ENCODE measurements at regions not wholly inside any gene's neighbourhood (a gene's known extent, or its start where the extent isn't known, plus 50 kb on each side); places are given as distances from the start of the nearest gene placed in this dataset.

DNA sequence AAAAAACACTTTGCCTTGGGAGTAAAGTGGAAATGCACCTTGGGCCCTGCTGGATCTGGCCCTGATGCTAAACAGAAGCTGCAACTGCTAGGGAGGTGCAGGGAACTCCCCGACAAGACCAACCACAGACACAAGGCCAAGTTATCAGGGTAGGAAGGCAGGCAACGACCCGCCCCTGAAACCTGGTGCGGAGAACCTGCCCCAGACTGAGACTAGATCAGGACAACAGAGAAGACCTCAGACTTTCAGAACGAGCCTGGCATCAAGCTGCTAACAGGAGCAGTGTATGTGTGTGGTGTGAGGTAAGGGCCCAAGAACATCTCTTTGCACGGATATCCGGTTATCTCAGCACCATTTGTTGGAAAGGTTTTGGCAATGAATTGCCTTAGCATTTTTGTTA lies 233.7 kb upstream of the RTL1 start:
- H3K4me1 ChIP-seq (ENCODE audit: insufficient read depth, low read length): no peaks in the 10 kb centered on the region
- H3K36me3 ChIP-seq (ENCODE audit: insufficient read depth, low read length): no peaks in the 10 kb centered on the region
- H3K27ac ChIP-seq (ENCODE audit: low read depth, low read length): no peak overlapping the region
- H3K9me3 ChIP-seq (ENCODE audit: low read length): no peaks in the 10 kb centered on the region
- H3K4me3 ChIP-seq (ENCODE audit: low read depth in 1 of 2, low read length in 2 of 2): no peak overlapping the region
- no peak overlapping the region for H3K9ac ChIP-seq (ENCODE audit: low read length)
- H3K27me3 ChIP-seq (ENCODE audit: control insufficient read depth in 1 of 2, insufficient read depth in 2 of 2, low read length in 2 of 2): no peaks in the 10 kb centered on the region

DNA sequence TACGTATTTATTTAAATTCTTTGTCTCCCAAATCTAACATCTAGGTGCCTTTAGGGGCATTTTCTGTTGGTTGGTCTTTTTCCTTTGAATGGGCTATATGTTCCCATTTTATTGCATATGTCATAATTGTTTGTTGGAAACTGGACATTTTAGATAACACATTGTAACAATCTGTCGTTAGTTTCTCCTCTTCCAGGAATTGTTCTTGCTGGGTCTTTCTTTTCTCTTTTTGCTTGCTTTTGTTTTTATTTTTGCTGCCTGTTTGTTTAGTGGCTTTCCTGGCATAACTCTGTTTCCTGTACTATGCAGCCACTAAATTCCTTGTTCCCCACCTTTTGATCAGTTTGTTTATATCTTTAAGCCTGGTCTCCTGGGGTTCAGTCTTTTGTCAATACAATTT lies 244.3 kb upstream of the RTL1 start:
- Histone ChIP-seq H3K9ac (ENCODE audit: low read length) (no peak overlapping the region), H3K4me3 (ENCODE audit: low read depth in 1 of 2, low read length in 2 of 2) (no peak overlapping the region), H3K9me3 (ENCODE audit: low read length) (no peaks in the 10 kb centered on the region), H3K36me3 (ENCODE audit: insufficient read depth, low read length) (no peaks in the 10 kb centered on the region), H3K27ac (ENCODE audit: low read depth, low read length) (no peak overlapping the region), H3K4me1 (ENCODE audit: insufficient read depth, low read length) (no peaks in the 10 kb centered on the region), H3K27me3 (ENCODE audit: control insufficient read depth in 1 of 2, insufficient read depth in 2 of 2, low read length in 2 of 2) (peaks cover 0 to 13% of the 10 kb centered on the region in 2 donors)

DNA sequence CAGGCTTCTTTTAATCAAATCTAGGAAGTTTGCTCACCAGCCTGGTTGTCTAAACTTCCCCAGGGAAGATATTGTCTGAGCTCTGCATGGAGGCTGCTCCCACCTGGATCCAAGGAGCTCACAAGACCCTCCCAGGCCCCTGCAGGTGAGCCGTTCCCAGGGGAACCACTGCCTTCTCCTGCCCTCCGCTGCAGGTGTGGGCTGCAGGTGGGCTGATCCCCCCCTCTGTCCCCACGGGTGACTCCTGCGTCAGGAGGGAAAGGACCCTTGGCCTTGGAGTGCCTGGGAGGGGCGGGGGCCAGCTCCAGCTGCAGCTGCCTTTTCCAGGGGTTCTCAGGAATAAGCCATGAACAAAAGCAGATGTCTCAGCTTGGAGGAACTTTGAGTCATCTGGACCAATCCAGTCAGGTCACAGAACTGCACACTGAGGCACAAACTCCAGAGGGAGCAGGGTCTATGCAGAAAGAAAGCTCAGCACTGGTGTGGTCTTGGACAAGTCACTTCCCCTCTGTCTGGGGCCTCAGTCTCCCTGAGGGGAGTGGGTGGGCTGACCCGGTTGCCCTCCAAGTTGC lies 246.6 kb upstream of the RTL1 start:
- no peaks in the 10 kb centered on the region for H3K4me1 ChIP-seq (ENCODE audit: insufficient read depth, low read length)
- peaks cover 0 to 14% of the 10 kb centered on the region in 2 donors for H3K27me3 ChIP-seq (ENCODE audit: control insufficient read depth in 1 of 2, insufficient read depth in 2 of 2, low read length in 2 of 2)

DNA sequence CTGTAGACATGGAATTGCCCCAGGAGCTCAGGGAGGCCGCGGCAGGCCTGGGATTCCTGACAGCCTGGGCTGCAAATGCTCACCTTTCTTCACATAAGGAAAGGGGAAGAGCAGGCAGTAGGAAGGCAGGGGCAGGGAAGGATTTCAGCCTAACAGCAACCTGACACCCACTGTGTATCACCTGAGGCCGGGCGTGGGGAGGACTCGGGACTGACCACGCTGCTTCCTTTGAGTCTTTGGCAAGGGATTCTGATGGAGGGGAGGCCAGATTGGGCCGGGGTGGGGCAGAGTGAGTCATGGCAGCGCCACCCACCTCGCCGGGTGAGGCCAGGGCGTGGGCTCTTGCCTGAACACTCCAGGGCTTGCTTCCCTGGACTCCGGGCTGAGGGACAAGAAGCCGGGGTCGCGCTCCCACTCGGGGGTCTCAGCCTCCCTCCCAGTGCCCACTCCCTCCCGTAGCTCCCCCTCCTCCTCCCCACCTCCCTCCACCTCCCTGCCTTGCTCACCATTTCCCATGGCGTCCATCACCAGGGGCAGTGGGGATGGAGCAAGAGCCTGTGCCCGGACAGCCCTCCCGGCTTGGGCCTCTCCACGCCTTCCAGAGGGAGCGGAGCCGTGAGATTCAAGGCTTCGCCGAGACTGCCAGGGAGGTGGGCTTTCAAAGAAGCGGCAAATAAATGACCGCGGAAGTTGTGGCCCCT lies 247.9 kb upstream of the RTL1 start:
- Histone ChIP-seq H3K4me3 (ENCODE audit: low read depth in 1 of 2, low read length in 2 of 2) (no peak overlapping the region), H3K27me3 (ENCODE audit: control insufficient read depth in 1 of 2, insufficient read depth in 2 of 2, low read length in 2 of 2) (peaks cover 0 to 14% of the 10 kb centered on the region in 2 donors), H3K9ac (ENCODE audit: low read length) (no peak overlapping the region), H3K4me1 (ENCODE audit: insufficient read depth, low read length) (no peaks in the 10 kb centered on the region), H3K36me3 (ENCODE audit: insufficient read depth, low read length) (no peaks in the 10 kb centered on the region), H3K27ac (ENCODE audit: low read depth, low read length) (no peak overlapping the region), H3K9me3 (ENCODE audit: low read length) (no peaks in the 10 kb centered on the region)

More for the DNA sequence above, 246.6 kb upstream of the RTL1 start:
- no peak overlapping the region for H3K27ac ChIP-seq (ENCODE audit: low read depth, low read length)
- H3K36me3 ChIP-seq (ENCODE audit: insufficient read depth, low read length): no peaks in the 10 kb centered on the region
- no peaks in the 10 kb centered on the region for H3K9me3 ChIP-seq (ENCODE audit: low read length)
- H3K4me3 ChIP-seq (ENCODE audit: low read depth in 1 of 2, low read length in 2 of 2): no peak overlapping the region
- H3K9ac ChIP-seq (ENCODE audit: low read length): no peak overlapping the region

DNA sequence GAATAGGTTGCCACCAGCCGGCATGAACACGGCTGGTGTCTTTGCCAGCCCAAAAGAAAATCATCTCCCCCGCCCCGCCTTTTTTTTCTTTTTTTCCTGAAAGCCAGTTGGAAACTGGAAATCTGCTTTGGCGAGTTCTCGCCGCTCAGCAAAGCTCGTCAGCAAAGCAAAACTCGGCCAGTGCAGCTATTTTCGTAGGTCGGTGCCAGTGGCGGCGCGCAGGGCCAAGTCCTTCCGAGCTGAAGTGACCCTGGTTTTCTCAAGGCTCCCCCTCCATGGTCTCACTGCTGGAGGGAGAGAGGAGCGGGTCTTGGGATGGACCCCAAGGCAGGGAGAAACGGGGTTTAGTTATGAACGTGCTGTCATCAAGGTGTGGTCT lies 248.4 kb upstream of the RTL1 start:
- Histone ChIP-seq H3K27ac (ENCODE audit: low read depth, low read length) (no peak overlapping the region), H3K27me3 (ENCODE audit: control insufficient read depth in 1 of 2, insufficient read depth in 2 of 2, low read length in 2 of 2) (peaks cover 0 to 14% of the 10 kb centered on the region in 2 donors), H3K9ac (ENCODE audit: low read length) (no peak overlapping the region), H3K4me1 (ENCODE audit: insufficient read depth, low read length) (no peaks in the 10 kb centered on the region), H3K36me3 (ENCODE audit: insufficient read depth, low read length) (no peaks in the 10 kb centered on the region), H3K4me3 (ENCODE audit: low read depth in 1 of 2, low read length in 2 of 2) (no peak overlapping the region), H3K9me3 (ENCODE audit: low read length) (no peaks in the 10 kb centered on the region)

DNA sequence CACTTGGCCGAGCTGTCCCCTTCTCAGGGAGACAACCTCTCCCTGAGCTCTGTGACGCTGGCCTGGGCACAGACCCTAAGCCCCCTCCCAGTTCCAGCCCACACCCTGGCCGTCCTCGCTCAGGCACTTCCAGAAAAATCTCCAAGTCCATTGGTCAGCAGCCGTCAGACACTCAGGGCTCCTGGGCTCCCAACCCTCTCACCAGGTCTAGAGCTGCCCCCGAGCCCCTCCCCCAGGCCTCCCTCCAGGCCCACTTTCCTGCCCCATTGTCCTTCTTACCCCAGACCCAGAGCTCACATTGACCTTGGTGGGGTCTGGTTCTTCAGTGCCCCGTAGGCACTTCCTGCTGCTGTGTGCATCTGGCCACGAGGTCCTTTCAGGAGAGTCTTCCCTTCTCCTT lies 249.3 kb upstream of the RTL1 start:
- H3K4me1 ChIP-seq (ENCODE audit: insufficient read depth, low read length): no peaks in the 10 kb centered on the region
- H3K9ac ChIP-seq (ENCODE audit: low read length): no peak overlapping the region
- no peak overlapping the region for H3K4me3 ChIP-seq (ENCODE audit: low read depth in 1 of 2, low read length in 2 of 2)
- H3K9me3 ChIP-seq (ENCODE audit: low read length): no peaks in the 10 kb centered on the region
- H3K27ac ChIP-seq (ENCODE audit: low read depth, low read length): no peak overlapping the region
- H3K27me3 ChIP-seq (ENCODE audit: control insufficient read depth in 1 of 2, insufficient read depth in 2 of 2, low read length in 2 of 2): peaks cover 0 to 14% of the 10 kb centered on the region in 2 donors
- no peaks in the 10 kb centered on the region for H3K36me3 ChIP-seq (ENCODE audit: insufficient read depth, low read length)

DNA sequence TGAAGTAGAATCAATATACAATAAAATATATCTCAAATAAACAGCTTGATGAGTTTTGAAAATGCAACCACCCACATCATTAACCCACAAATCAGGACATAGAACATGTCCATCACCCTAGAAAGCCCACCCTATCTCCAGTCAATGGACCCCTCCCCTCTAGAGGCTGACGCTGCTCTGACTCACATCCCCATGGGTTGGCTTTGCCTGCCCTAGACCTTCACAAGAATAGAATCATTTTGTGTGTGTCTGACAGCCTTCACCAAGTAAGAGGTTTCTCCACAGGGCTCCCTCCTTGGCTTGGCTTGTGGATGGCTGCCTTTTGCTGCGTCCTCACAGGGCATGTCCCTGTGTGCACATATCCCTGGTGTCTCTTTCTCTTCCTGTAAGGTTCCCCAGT lies 250.2 kb upstream of the RTL1 start:
- no peak overlapping the region for H3K9ac ChIP-seq (ENCODE audit: low read length)
- no peak overlapping the region for H3K27ac ChIP-seq (ENCODE audit: low read depth, low read length)
- peaks cover 0 to 14% of the 10 kb centered on the region in 2 donors for H3K27me3 ChIP-seq (ENCODE audit: control insufficient read depth in 1 of 2, insufficient read depth in 2 of 2, low read length in 2 of 2)
- H3K9me3 ChIP-seq (ENCODE audit: low read length): no peaks in the 10 kb centered on the region
- H3K36me3 ChIP-seq (ENCODE audit: insufficient read depth, low read length): no peaks in the 10 kb centered on the region
- H3K4me3 ChIP-seq (ENCODE audit: low read depth in 1 of 2, low read length in 2 of 2): no peak overlapping the region
- no peaks in the 10 kb centered on the region for H3K4me1 ChIP-seq (ENCODE audit: insufficient read depth, low read length)

DNA sequence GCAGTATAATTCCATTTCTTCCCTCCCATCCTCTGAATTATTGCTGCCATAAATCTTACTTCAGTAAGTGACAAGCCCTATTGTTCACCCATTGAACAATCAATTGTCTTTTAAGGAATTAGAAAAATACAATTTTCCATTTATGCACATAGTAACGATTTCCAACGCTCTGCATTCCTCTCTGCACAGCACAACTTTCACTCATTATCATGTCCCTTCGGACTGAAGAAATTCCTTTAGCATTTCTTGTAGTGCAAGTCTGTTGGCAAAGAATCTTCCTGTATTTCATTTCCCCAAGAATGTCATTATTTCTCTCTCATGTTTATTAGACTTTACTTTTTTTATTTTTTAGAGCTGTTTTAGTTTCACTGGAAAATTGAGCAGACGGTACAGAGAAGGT lies 252.1 kb upstream of the RTL1 start:
- no peak overlapping the region for H3K9ac ChIP-seq (ENCODE audit: low read length)
- H3K27ac ChIP-seq (ENCODE audit: low read depth, low read length): no peak overlapping the region
- no peaks in the 10 kb centered on the region for H3K4me1 ChIP-seq (ENCODE audit: insufficient read depth, low read length)
- H3K9me3 ChIP-seq (ENCODE audit: low read length): no peaks in the 10 kb centered on the region
- peaks cover 0 to 10% of the 10 kb centered on the region in 2 donors for H3K27me3 ChIP-seq (ENCODE audit: control insufficient read depth in 1 of 2, insufficient read depth in 2 of 2, low read length in 2 of 2)
- H3K4me3 ChIP-seq (ENCODE audit: low read depth in 1 of 2, low read length in 2 of 2): no peak overlapping the region
- no peaks in the 10 kb centered on the region for H3K36me3 ChIP-seq (ENCODE audit: insufficient read depth, low read length)

DNA sequence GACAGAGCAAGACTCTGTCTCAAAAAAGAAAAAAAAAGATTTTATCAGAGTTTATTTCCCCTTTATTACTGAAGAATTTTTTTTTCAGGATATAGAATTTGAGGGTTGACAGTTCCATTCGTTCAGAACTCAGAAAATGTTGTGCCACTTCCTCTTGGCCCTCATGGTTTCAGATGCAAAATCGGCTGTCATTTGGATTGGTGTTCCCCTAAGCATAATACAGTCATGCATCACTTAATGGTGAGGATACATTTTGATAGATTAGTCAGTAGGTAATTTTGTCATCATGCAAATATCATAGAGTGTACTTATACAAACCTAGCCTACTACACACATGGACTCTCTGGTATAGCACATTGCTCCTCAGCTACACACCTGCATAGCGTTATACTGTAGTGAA lies 263.9 kb upstream of the RTL1 start:
- Histone ChIP-seq H3K9me3 (ENCODE audit: low read length) (no peaks in the 10 kb centered on the region), H3K4me3 (ENCODE audit: low read depth in 1 of 2, low read length in 2 of 2) (no peak overlapping the region), H3K4me1 (ENCODE audit: insufficient read depth, low read length) (no peaks in the 10 kb centered on the region), H3K36me3 (ENCODE audit: insufficient read depth, low read length) (no peaks in the 10 kb centered on the region), H3K27me3 (ENCODE audit: control insufficient read depth in 1 of 2, insufficient read depth in 2 of 2, low read length in 2 of 2) (no peaks in the 10 kb centered on the region), H3K9ac (ENCODE audit: low read length) (no peak overlapping the region), H3K27ac (ENCODE audit: low read depth, low read length) (no peak overlapping the region)

DNA sequence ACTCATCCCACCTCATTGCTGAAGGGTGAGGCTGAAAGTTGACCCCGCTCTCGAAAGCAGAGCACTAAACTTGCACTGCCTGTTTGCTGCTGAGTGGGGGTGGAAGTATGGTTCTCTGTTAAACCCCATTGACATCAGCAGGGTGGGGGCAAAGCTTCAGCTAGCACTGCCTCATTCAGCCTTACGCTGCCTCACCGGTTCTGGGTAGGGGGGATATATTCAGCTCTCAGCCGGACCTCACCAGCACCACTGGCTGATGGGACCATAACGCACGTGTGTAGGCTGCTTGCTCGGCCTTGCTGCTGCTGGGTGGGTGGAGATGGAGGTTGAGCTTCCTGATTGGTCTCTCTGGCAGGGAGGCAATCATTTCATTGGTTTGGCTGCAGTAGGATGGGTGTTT lies 265.7 kb upstream of the RTL1 start:
- no peaks in the 10 kb centered on the region for H3K36me3 ChIP-seq (ENCODE audit: insufficient read depth, low read length)
- H3K27ac ChIP-seq (ENCODE audit: low read depth, low read length): no peak overlapping the region
- no peaks in the 10 kb centered on the region for H3K27me3 ChIP-seq (ENCODE audit: control insufficient read depth in 1 of 2, insufficient read depth in 2 of 2, low read length in 2 of 2)
- no peaks in the 10 kb centered on the region for H3K9me3 ChIP-seq (ENCODE audit: low read length)
- H3K4me3 ChIP-seq (ENCODE audit: low read depth in 1 of 2, low read length in 2 of 2): no peak overlapping the region
- no peaks in the 10 kb centered on the region for H3K4me1 ChIP-seq (ENCODE audit: insufficient read depth, low read length)
- no peak overlapping the region for H3K9ac ChIP-seq (ENCODE audit: low read length)

DNA sequence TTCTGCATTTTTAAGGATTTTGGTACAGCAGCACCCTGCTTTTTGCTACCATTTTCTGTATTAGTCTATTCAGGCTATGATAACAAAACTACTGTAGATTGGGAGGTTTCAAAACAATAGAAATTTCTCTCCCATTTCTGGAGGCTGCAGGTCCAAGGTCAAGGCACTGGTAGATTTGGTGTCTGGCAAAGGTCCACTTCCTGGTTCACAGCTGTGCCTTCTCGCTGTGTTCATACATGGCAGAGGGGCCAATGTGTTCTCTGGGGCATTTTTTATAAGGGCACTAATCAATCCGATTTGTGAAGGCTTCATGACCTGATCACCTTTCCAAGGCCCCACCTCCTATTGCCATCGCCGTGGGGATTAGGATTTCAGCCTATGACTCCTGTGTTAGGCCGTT lies 268.1 kb upstream of the RTL1 start:
- Histone ChIP-seq H3K9me3 (ENCODE audit: low read length) (no peaks in the 10 kb centered on the region), H3K27me3 (ENCODE audit: control insufficient read depth in 1 of 2, insufficient read depth in 2 of 2, low read length in 2 of 2) (no peaks in the 10 kb centered on the region), H3K36me3 (ENCODE audit: insufficient read depth, low read length) (no peaks in the 10 kb centered on the region), H3K4me3 (ENCODE audit: low read depth in 1 of 2, low read length in 2 of 2) (no peak overlapping the region), H3K9ac (ENCODE audit: low read length) (no peak overlapping the region), H3K4me1 (ENCODE audit: insufficient read depth, low read length) (no peaks in the 10 kb centered on the region), H3K27ac (ENCODE audit: low read depth, low read length) (no peak overlapping the region)
